HG03571 (cell line): ENCODE measurements at regions not wholly inside any gene's neighbourhood (a gene's known extent, or its start where the extent isn't known, plus 50 kb on each side); places are given as distances from the start of the nearest gene placed in this dataset.
"Not testable (repeated sequence)": the region's sequence is repeated elsewhere in the genome, so short reads cannot be mapped to it uniquely, and the experiment has no call there.

Experiments
- ATAC-seq: cut with Tn5 transposase; IDR thresholded peaks from one replicate; pipeline ENCODE4 v1.9.1; 2021; ENCODE audit not compliant: unreplicated experiment

GRCh38 chr5:75951158-75951557 is 132.0 kb upstream of the SV2C start:
- ATAC-seq, result no peak

- ATAC-seq, result no peak
Observed at GRCh38 chr5:75948438-75948837, 134.7 kb upstream of the SV2C start.

GRCh38 chr5:75940418-75940817 is 142.8 kb upstream of the SV2C start:
- no peak for ATAC-seq

GRCh38 chr5:75935572-75935971 is 147.6 kb upstream of the SV2C start:
- ATAC-seq, result no peak

GRCh38 chr5:75933489-75933888 is 149.7 kb upstream of the SV2C start:
- ATAC-seq, result no peak

GRCh38 chr5:75931175-75931574 is 152.0 kb upstream of the SV2C start:
- ATAC-seq, result no peak

- no peak for ATAC-seq
Observed at GRCh38 chr5:75928992-75929391, 154.2 kb upstream of the SV2C start.

- no peak for ATAC-seq
Observed at GRCh38 chr5:75922480-75922879, 160.7 kb upstream of the SV2C start.

- no peak for ATAC-seq
Observed at GRCh38 chr5:75921011-75921410, 162.2 kb upstream of the SV2C start.

GRCh38 chr5:75916144-75916543 is 167.0 kb upstream of the SV2C start:
- no peak for ATAC-seq

GRCh38 chr5:75909223-75909622 is 174.0 kb upstream of the SV2C start:
- no peak for ATAC-seq

GRCh38 chr5:75907651-75908050 is 175.5 kb upstream of the SV2C start:
- ATAC-seq, result no peak

- no peak for ATAC-seq
Observed at GRCh38 chr5:75894482-75894881, 177.2 kb upstream of the POC5 start.

GRCh38 chr5:75891736-75892135 is 174.5 kb upstream of the POC5 start:
- ATAC-seq, result no peak

- no peak for ATAC-seq
Observed at GRCh38 chr5:75891020-75891419, 173.8 kb upstream of the POC5 start.

- no peak for ATAC-seq
Observed at GRCh38 chr5:75890546-75890945, 173.3 kb upstream of the POC5 start.

- ATAC-seq, result no peak
Observed at GRCh38 chr5:75886706-75887105, 169.5 kb upstream of the POC5 start.

- ATAC-seq, result no peak
Observed at GRCh38 chr5:75885849-75886596, 168.8 kb upstream of the POC5 start.

GRCh38 chr5:75885321-75885720 is 168.1 kb upstream of the POC5 start:
- no peak for ATAC-seq

GRCh38 chr5:75869891-75870290 is 152.7 kb upstream of the POC5 start:
- no peak for ATAC-seq

GRCh38 chr5:75862872-75863271 is 145.6 kb upstream of the POC5 start:
- no peak for ATAC-seq

- ATAC-seq, result not testable (repeated sequence)
Observed at GRCh38 chr5:75859621-75860020, 142.4 kb upstream of the POC5 start.

GRCh38 chr5:75856056-75856455 is 138.8 kb upstream of the POC5 start:
- no peak for ATAC-seq
